Hepatocyte (in vitro differentiated cells): ENCODE measurements at regions not wholly inside any gene's neighbourhood (a gene's known extent, or its start where the extent isn't known, plus 50 kb on each side); places are given as distances from the start of the nearest gene placed in this dataset.

Experiments used
- DNase-seq: peaks from one replicate; pipeline ENCODE4 v3.0.0-alpha.2; 2016; ENCODE audit warnings: low spot score
- H2AFZ ChIP-seq: fragments of 200-600 bp; sonication (generic); 2 replicates; pipeline ENCODE4 v1.6.0; 2016; ENCODE audit warnings: antibody characterized with exemption, mild to moderate bottlenecking
- H3K27ac ChIP-seq: fragments of 200-600 bp; sonication (generic); 2 replicates; pipeline ENCODE4 v1.5.1; 2016; ENCODE audit warnings: mild to moderate bottlenecking
- H3K27me3 ChIP-seq: fragments of 200-600 bp; sonication (generic); 2 replicates; pipeline ENCODE4 v1.6.1; 2016
- H3K36me3 ChIP-seq: fragments of 200-600 bp; sonication (generic); replicated peaks from 2 replicates; pipeline ENCODE4 v1.5.1; 2016; ENCODE audit warnings: low read depth; ENCODE audit not compliant: insufficient read depth
- H3K4me1 ChIP-seq: fragments of 200-600 bp; sonication (generic); 2 replicates; pipeline ENCODE4 v1.5.1; 2016; ENCODE audit warnings: mild to moderate bottlenecking, moderate library complexity; ENCODE audit not compliant: insufficient read depth
- H3K4me2 ChIP-seq: fragments of 200-600 bp; sonication (generic); 2 replicates; pipeline ENCODE4 v1.6.0; 2016
- H3K4me3 ChIP-seq: fragments of 200-600 bp; sonication (generic); 2 replicates; pipeline ENCODE4 v1.5.1; 2016; ENCODE audit warnings: mild to moderate bottlenecking
- H3K79me2 ChIP-seq: fragments of 200-600 bp; sonication (generic); 2 replicates; pipeline ENCODE4 v1.6.0; 2017; ENCODE audit warnings: mild to moderate bottlenecking
- H3K9me2 ChIP-seq: fragments of 200-600 bp; sonication (generic); replicated peaks from 2 replicates; pipeline ENCODE4 v1.6.0; 2017; ENCODE audit warnings: mild to moderate bottlenecking; ENCODE audit not compliant: insufficient read depth
- H3K9me3 ChIP-seq: fragments of 200-600 bp; sonication (generic); 2 replicates; pipeline ENCODE4 v1.5.1; 2016; ENCODE audit warnings: low read depth, mild to moderate bottlenecking
- H4K20me1 ChIP-seq: fragments of 200-600 bp; sonication (generic); 2 replicates; pipeline ENCODE4 v1.6.0; 2016; ENCODE audit warnings: mild to moderate bottlenecking; ENCODE audit not compliant: insufficient read depth, poor library complexity, severe bottlenecking
- EZH2 ChIP-seq: fragments of 200-600 bp; sonication (generic); IDR thresholded peaks from 2 replicates; pipeline ENCODE4 v1.6.1; 2016; ENCODE audit warnings: antibody characterized with exemption, mild to moderate bottlenecking, borderline replicate concordance
- EZH2phosphoT487 ChIP-seq: fragments of 200-600 bp; sonication (generic); IDR thresholded peaks from one replicate; pipeline ENCODE4 v1.6.1; 2018; ENCODE audit warnings: antibody characterized with exemption, mild to moderate bottlenecking, low read depth, moderate library complexity; ENCODE audit not compliant: unreplicated experiment, severe bottlenecking
- WGBS: methylation state at CpG from one replicate; pipeline ENCODE4 v1.1.6; 2016; ENCODE audit warnings: low lambda C conversion rate; ENCODE audit errors: missing lambda C conversion rate; 5-methylcytosine and 5-hydroxymethylcytosine counted together
- TF ChIP-seq, protein P1 (sequence below): fragments of 200-600 bp; sonication (generic); IDR thresholded peaks from 2 replicates; pipeline ENCODE4 v1.5.1; 2016; ENCODE audit warnings: antibody characterized with exemption, mild to moderate bottlenecking; ENCODE audit not compliant: poor library complexity

DNA sequence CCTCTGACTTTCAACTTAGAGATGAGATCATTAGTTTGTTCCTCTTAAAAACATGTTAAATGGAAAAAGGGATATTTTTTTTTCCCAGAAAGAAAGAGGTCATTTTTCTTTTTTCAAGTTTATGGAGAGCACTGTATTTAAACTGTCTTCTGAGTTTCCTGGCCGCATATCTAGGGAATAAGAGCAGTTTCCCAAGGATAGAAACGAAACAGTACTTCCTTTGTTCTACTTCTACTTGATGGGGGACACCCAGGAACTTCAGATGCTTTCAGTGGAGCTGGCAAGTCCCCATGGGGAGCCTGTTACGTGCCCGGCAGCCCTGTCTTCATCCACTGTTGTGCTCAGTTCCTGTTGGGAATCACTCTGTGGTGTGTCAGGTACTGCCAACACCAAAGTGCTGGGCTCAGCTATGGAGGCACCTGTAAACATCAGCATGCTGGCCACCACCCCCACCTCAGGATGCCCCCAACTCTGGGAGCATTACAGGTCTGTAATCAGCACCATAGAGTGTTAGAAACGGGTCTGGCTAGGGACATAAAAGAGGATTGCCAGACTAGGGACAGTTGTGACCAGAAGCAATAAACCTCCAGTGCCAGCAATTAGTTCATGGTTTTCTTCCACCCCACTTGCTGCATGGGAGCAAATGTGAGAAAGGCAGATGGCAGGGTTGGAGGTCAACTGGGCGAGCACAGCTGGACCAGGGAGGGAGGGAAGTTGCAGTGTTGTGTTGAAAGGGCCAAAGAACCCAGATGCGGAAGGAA lies 221.7 kb upstream of the ECI2 start:
- Histone ChIP-seq H2AFZ (no peak overlapping the region), H3K79me2 (no peaks in the 10 kb centered on the region), H3K4me3 (no peak overlapping the region), H3K27ac (peak overlapping the region; percentile 4), H3K27me3 (no peaks in the 10 kb centered on the region), H3K4me1 (peaks cover 9% of the 10 kb centered on the region), H3K9me3 (no peaks in the 10 kb centered on the region), H3K9me2 (no peaks in the 10 kb centered on the region), H3K4me2 (no peak overlapping the region), H4K20me1 (no peaks in the 10 kb centered on the region), H3K36me3 (no peaks in the 10 kb centered on the region)
- TF ChIP-seq EZH2phosphoT487: no peak
- TF ChIP-seq EZH2: no peak
- TF ChIP-seq, protein P1, sequence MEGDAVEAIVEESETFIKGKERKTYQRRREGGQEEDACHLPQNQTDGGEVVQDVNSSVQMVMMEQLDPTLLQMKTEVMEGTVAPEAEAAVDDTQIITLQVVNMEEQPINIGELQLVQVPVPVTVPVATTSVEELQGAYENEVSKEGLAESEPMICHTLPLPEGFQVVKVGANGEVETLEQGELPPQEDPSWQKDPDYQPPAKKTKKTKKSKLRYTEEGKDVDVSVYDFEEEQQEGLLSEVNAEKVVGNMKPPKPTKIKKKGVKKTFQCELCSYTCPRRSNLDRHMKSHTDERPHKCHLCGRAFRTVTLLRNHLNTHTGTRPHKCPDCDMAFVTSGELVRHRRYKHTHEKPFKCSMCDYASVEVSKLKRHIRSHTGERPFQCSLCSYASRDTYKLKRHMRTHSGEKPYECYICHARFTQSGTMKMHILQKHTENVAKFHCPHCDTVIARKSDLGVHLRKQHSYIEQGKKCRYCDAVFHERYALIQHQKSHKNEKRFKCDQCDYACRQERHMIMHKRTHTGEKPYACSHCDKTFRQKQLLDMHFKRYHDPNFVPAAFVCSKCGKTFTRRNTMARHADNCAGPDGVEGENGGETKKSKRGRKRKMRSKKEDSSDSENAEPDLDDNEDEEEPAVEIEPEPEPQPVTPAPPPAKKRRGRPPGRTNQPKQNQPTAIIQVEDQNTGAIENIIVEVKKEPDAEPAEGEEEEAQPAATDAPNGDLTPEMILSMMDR: no peak
- no peak for DNase-seq
- WGBS: 79% methylated on average over 7 of the region's 7 CpGs

DNA sequence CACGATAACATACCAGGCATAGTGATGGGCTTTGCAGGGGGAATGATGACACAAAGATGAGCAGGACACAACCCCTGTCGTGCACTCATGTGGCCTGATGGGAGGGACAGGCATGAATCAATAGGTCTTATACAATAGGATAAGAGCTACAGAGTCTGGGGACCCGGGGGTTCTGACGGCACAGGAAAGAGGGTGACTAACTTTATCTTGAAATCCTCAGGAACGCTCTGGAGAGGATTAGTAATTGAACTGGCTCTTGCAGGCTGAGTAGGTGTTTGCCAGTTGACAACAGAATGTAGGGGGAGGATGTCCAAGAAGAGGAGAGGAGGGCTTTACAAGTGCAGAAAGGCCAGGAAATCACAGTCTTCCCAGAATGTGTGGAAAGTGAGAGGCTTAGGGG lies 219.9 kb upstream of the ECI2 start:
- no peak overlapping the region for H2AFZ ChIP-seq
- TF ChIP-seq EZH2phosphoT487: no peak
- no peak for TF ChIP-seq EZH2
- TF ChIP-seq, protein P1: no peak
- no peaks in the 10 kb centered on the region for H3K9me2 ChIP-seq
- H3K4me3 ChIP-seq: no peak overlapping the region
- H3K4me1 ChIP-seq: peaks cover 9% of the 10 kb centered on the region
- H3K9me3 ChIP-seq: no peaks in the 10 kb centered on the region
- no peaks in the 10 kb centered on the region for H3K27me3 ChIP-seq
- WGBS: 58% methylated on average over 5 of the region's 5 CpGs
- no peak overlapping the region for H3K4me2 ChIP-seq
- H3K79me2 ChIP-seq: no peaks in the 10 kb centered on the region
- no peaks in the 10 kb centered on the region for H4K20me1 ChIP-seq
- H3K36me3 ChIP-seq: no peaks in the 10 kb centered on the region
- no peak for DNase-seq
- no peak overlapping the region for H3K27ac ChIP-seq

DNA sequence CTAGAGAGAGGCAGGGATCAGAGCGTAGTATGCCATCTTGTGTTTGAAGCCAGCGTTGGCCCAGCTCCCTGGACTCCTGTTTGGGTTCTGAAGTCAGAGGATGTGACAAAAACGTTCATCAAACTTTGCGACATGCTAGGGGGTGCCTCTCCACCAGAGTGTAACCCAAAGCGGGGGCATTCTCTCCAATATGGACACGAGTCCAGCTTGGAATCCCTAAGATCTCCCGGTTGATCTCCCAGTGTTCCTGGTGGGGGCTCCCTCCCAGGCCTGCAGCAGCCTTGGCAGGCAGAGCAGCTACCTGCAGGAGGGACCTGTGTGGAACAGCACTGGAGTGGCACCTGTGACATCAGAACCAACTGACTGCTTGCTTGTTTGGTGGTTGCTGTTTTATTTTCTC lies 218.8 kb upstream of the ECI2 start:
- peaks cover 7% of the 10 kb centered on the region for H3K4me1 ChIP-seq
- H3K4me3 ChIP-seq: no peak overlapping the region
- 93% methylated on average over 7 of the region's 7 CpGs for WGBS
- no peak overlapping the region for H3K4me2 ChIP-seq
- no peaks in the 10 kb centered on the region for H4K20me1 ChIP-seq
- H3K36me3 ChIP-seq: no peaks in the 10 kb centered on the region
- no peaks in the 10 kb centered on the region for H3K27me3 ChIP-seq
- no peaks in the 10 kb centered on the region for H3K9me3 ChIP-seq
- TF ChIP-seq EZH2phosphoT487 (no peak), EZH2 (no peak)
- TF ChIP-seq, protein P1: no peak
- no peaks in the 10 kb centered on the region for H3K79me2 ChIP-seq
- no peak overlapping the region for H3K27ac ChIP-seq
- DNase-seq: no peak
- no peak overlapping the region for H2AFZ ChIP-seq
- H3K9me2 ChIP-seq: no peaks in the 10 kb centered on the region
